Hepatocyte (in vitro differentiated cells): ENCODE measurements at regions not wholly inside any gene's neighbourhood (a gene's known extent, or its start where the extent isn't known, plus 50 kb on each side); places are given as distances from the start of the nearest gene placed in this dataset.

Experiments used
- EZH2 ChIP-seq: fragments of 200-600 bp; sonication (generic); IDR thresholded peaks from 2 replicates; pipeline ENCODE4 v1.6.1; 2016; ENCODE audit warnings: antibody characterized with exemption, mild to moderate bottlenecking, borderline replicate concordance
- EZH2phosphoT487 ChIP-seq: fragments of 200-600 bp; sonication (generic); IDR thresholded peaks from one replicate; pipeline ENCODE4 v1.6.1; 2018; ENCODE audit warnings: antibody characterized with exemption, mild to moderate bottlenecking, low read depth, moderate library complexity; ENCODE audit not compliant: unreplicated experiment, severe bottlenecking
- TF ChIP-seq, protein P1 (sequence below): fragments of 200-600 bp; sonication (generic); IDR thresholded peaks from 2 replicates; pipeline ENCODE4 v1.5.1; 2016; ENCODE audit warnings: antibody characterized with exemption, mild to moderate bottlenecking; ENCODE audit not compliant: poor library complexity

DNA sequence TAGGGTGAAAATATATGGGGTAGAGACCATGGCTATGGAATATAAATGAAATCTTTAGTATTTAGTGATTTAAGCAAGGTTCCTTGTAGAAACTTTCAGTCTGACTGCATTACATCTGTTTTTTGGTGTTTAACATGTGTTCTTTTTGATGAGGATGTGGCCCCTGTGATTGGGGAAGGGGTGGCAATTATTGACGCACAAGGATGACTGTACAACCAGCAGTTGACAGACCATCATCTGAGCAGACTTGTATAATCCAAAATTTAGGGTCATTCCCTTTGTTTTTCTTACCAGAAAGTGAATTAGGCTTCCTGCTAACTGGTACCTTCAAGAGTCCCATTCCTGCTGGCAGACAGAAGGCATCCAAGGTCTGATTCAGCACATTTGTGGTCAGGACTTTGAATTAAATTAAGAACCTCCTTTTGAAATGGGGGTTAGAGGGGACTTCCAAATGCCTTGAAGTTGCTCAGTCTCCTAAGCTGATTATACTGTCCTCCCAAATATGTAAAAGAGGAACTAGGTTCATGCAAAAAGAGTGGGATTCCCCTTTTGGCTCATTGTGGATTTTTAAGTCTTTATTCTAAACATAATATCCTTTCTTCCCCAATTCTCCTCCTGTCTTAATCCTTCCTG is 112.4 kb upstream of the CXCL13 start:
- TF ChIP-seq, protein P1, sequence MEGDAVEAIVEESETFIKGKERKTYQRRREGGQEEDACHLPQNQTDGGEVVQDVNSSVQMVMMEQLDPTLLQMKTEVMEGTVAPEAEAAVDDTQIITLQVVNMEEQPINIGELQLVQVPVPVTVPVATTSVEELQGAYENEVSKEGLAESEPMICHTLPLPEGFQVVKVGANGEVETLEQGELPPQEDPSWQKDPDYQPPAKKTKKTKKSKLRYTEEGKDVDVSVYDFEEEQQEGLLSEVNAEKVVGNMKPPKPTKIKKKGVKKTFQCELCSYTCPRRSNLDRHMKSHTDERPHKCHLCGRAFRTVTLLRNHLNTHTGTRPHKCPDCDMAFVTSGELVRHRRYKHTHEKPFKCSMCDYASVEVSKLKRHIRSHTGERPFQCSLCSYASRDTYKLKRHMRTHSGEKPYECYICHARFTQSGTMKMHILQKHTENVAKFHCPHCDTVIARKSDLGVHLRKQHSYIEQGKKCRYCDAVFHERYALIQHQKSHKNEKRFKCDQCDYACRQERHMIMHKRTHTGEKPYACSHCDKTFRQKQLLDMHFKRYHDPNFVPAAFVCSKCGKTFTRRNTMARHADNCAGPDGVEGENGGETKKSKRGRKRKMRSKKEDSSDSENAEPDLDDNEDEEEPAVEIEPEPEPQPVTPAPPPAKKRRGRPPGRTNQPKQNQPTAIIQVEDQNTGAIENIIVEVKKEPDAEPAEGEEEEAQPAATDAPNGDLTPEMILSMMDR, result no peak
- TF ChIP-seq EZH2phosphoT487, result no peak
- TF ChIP-seq EZH2, result no peak
